ENCODE measurements at regions not wholly inside any gene's neighbourhood (a gene's known extent, or its start where the extent isn't known, plus 50 kb on each side); places are given as distances from the start of the nearest gene placed in this dataset.

DNA sequence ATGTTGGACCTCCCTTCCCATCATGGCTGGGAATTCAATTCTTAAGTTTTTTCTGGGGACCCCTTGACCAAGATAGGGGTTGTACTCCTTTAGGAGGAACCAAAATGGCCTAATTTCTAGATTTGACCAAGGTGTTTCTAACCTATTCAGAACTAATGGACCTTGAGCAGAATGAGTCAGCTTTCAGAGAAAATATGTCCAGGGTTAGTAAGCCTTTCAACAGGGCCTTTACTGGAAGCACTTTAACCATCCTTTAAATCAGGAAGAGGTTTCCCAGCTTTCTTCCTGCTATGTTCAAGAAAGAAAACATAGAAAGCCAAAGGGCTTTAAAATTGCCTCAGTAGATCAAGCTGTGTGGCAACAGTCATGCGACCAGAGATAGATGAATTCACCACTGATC is 1184.9 kb upstream of the ACVR2A start:
- TF ChIP-seq, protein P1, sequence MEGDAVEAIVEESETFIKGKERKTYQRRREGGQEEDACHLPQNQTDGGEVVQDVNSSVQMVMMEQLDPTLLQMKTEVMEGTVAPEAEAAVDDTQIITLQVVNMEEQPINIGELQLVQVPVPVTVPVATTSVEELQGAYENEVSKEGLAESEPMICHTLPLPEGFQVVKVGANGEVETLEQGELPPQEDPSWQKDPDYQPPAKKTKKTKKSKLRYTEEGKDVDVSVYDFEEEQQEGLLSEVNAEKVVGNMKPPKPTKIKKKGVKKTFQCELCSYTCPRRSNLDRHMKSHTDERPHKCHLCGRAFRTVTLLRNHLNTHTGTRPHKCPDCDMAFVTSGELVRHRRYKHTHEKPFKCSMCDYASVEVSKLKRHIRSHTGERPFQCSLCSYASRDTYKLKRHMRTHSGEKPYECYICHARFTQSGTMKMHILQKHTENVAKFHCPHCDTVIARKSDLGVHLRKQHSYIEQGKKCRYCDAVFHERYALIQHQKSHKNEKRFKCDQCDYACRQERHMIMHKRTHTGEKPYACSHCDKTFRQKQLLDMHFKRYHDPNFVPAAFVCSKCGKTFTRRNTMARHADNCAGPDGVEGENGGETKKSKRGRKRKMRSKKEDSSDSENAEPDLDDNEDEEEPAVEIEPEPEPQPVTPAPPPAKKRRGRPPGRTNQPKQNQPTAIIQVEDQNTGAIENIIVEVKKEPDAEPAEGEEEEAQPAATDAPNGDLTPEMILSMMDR (conservative IDR thresholded peaks at IDR 0.05): no peak
- TF ChIP-seq EZH2 (IDR thresholded peaks at IDR 0.05; ENCODE audit: low read depth): no peak
